GM18907 (cell line): ENCODE measurements at regions not wholly inside any gene's neighbourhood (a gene's known extent, or its start where the extent isn't known, plus 50 kb on each side); places are given as distances from the start of the nearest gene placed in this dataset.

Source experiments
- ATAC-seq: cut with Tn5 transposase; IDR thresholded peaks from one replicate; pipeline ENCODE4 v1.9.1; 2021; ENCODE audit warnings: mild to moderate bottlenecking, moderate library complexity; ENCODE audit not compliant: unreplicated experiment

- no peak for ATAC-seq
Measured at GRCh38 chr18:41758534-41758933, 196.5 kb upstream of the PIK3C3 start.

- no peak for ATAC-seq
Measured at GRCh38 chr18:41756141-41756540, 198.9 kb upstream of the PIK3C3 start.

- no peak for ATAC-seq
Measured at GRCh38 chr18:41754332-41754731, 200.7 kb upstream of the PIK3C3 start.

- ATAC-seq, result no peak
Measured at GRCh38 chr18:41753826-41754225, 201.2 kb upstream of the PIK3C3 start.

DNA sequence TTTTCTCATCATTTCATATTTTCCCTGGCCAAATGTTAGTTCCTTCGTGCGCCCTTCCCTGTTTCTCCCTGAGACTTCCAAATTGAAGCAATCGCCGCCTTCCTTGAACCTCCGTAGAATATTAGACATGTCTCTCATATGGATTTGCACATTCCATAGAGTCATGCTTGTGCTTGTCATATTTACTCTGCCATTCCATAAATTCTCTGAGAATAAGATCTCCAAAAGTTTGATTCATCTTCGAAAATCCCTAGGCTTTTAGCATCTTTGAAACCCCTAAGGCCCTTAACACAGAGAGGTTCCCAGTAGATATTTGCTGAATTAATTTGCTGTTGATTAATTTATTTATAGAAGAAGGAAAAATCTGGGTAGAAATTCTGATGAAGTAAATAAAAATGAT lies 202.2 kb upstream of the PIK3C3 start:
- no peak for ATAC-seq

DNA sequence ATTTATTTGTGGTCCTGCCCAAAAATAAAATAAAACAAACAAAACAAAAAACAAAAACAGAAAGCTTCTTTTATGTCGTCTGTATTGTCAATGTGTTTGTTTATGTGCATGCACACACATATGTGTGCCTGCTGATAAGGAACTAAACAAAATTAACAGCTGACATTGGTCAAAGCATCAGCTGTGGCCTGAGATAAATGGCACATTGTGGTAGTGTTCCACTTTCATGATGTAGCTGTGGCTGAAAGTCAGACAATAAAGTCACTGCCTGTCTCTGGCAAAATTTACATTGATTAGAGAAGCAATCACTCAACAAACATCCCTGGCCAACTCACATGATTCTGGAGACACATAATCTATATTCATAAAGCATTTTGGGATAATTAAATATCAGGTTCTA lies 203.4 kb upstream of the PIK3C3 start:
- no peak for ATAC-seq

DNA sequence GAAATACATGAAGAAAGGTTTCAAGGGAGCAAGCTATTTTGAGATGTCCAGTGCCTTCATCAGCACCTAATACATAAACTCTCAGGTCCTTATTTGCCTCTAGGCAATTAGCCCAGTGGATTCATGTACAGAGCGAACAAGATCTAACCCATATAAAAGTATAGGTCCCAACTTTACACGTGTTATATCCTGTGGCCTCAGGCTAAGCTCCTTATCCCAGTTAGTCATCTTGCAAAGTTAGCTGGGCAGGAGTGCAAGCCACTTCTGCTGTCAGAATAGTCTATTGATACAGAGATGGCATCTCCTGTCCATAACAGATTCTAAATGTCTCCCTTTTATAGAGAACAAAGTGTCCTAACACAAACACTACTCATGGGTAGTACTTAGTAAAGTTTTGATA lies 203.9 kb upstream of the PIK3C3 start:
- ATAC-seq, result no peak

- no peak for ATAC-seq
Measured at GRCh38 chr18:41747723-41748242, 207.3 kb upstream of the PIK3C3 start.

DNA sequence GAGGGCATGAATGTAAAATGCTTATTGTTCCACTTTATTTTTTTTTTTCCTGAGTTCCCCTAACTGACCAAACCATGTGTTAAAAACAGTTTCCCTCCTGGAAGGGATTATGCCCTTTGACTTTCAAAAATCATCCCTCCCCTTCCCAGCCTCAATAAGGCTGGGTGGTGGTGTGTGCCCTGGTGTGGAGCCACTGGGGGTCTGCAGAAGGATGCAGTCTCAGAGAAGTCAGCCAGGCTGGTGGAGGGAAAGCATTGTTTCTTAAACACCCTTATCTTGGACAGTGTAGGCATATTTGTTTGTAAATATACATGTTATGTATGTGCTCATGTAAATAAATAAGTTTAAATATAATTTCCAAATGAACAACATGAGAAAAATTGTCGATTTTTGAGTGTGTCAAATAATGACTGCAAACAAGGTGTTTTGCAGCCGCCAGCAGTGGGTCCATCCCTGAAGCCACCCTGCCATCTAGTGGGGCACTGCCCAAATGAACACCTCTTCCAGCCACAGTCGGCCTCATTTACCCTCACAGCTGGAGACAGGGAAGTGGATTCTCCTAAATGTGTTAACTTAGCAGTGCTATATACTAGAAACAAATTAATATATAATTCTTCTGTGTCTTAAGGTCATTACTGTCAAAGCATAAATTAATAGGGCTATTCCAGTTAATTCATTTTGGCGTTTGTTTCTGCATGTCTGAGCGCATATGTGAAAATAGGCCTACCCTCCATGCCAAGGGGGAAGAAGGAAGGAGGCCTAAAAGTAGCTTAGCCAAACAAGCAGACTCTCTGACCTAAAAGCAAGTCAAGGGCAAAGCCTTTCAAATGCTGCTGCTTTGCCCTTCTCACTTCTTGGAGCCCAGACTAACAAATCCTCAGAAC lies 209.6 kb upstream of the PIK3C3 start:
- peak; percentile 92 for ATAC-seq

GRCh38 chr18:41744421-41745030 lies 210.5 kb upstream of the PIK3C3 start:
- ATAC-seq, result no peak

- ATAC-seq, result no peak
Measured at GRCh38 chr18:41737218-41737617, 217.8 kb upstream of the PIK3C3 start.

DNA sequence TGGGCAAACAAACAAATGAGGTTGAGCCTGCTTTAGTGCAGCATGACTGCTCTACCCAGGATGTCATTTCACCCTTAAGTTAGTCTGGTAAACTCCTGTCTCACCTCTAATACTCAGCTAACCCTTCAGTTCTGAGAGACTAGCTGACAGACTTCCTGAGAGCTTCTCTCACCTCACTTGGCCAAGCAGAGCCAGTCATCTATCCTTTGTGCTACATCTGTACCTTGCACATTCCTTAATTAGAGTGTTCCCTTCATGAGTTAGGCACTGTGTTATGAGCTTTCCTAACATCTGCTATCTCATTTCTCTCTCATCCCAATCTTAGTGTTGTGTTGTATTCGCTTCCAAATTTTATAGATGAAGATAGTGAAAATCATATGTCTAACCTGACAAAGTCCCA lies 220.1 kb upstream of the PIK3C3 start:
- ATAC-seq, result no peak

GRCh38 chr18:41732356-41732755 lies 222.7 kb upstream of the PIK3C3 start:
- no peak for ATAC-seq

GRCh38 chr18:41731884-41732283 lies 223.2 kb upstream of the PIK3C3 start:
- no peak for ATAC-seq

- no peak for ATAC-seq
Measured at GRCh38 chr18:41724195-41724594, 230.8 kb upstream of the PIK3C3 start.

DNA sequence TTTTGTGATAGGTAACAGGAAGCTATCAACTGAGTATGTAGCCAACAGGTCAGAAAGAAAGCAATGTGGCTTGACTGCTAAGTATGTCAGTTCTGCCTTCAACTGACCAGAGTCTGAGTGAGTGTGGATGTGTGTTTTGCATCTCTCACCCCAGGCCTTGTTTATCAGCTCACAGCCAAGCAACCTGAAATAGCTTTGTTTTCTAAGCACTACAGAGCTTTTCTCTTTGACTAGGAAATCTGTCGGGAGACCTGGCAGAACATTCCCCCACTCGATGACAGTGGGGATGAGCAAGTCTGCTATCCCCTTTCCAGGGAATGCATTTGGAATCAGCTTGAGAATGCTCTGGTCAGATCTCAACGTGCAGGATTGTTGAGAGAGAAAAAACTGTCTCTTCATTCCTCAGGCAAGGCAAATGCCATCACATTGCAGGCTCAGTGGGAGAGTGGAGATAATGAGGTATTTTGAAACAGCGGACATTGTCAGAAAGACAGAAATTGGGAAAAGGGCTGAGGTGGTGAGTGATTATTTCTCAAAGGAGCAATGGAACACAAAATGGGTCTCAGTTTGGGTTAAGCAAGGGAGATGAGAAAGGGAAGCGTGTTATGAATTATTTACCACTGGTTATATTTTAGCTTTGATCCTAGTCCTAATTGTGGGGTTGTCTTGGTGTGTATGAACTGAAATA lies 233.8 kb upstream of the PIK3C3 start:
- no peak for ATAC-seq

DNA sequence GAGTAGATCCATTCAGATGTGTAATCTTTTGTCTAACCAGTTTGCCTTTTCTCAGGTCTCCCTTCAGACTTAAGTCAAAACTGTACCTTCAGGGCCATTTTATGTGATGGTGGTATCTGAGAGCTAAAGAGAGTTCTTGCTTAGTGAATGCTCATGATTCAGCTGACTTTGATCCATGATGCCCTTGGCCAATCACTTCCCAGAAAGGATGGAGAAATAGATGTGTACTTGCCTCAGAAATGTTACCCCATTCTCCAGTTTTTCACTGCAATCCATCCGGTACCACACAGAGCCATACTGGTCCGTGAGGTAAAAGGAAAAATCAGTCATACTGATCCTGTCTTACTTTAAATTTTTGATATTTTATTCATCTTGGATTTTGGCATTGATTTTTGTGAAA lies 234.8 kb upstream of the PIK3C3 start:
- no peak for ATAC-seq

- ATAC-seq, result no peak
Measured at GRCh38 chr18:41719808-41720207, 235.2 kb upstream of the PIK3C3 start.

DNA sequence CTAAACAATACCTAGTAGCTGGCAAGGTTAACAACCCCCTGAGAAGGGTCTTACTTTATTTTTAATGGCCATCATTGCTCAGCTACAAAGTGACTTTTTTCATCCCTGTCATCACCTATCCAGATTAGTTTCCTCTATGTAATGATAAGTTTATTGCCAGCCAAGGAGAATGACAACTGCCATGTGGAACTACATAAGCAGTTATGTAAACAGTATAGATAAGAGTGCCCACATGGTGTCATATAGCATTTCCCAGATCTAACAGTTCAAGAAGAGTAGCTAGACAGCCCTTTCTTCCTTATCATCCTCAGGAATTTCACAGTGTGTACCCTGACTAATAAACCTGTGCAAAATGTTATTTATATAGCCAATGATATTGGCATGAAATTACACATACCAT lies 240.2 kb upstream of the PIK3C3 start:
- no peak for ATAC-seq

DNA sequence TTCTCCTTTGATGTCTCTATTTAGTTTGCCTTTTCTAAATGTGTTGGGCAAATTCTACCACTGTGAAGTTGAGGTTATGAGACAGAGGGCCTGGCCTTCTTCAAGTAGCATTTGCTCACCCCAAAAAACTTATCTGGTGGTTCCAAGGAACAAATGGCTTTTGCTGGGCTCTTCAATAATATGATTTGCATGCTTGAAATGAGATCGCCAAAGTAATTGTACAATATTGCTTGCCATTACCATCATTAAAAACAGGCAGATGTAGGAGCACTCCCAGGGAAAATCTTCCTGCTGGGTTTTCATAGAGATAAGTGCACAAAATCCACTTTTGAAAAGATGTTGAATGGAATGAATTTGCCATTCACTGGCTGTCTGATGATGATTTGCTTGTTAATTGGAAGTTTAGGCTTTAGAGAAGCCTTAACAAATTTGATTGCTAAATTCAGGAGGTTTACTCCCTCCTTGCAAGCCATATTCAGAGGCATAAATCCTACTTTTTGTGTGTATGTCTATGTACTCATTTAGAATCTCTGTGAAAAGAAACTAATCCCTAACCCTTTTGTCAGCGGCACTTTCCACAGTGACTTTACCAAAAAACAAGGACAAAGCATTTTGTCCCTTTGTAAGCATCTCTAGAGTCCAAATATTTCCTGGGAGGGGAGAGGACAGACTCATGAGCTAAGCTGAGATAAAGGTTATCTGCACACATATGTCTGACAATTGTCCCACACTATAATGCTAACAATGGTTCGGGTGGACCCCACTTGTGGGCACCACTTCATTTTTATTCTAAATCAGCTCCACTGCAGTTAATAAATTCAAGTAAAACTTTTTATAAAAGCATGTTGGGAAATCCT lies 240.8 kb upstream of the PIK3C3 start:
- ATAC-seq, result no peak

DNA sequence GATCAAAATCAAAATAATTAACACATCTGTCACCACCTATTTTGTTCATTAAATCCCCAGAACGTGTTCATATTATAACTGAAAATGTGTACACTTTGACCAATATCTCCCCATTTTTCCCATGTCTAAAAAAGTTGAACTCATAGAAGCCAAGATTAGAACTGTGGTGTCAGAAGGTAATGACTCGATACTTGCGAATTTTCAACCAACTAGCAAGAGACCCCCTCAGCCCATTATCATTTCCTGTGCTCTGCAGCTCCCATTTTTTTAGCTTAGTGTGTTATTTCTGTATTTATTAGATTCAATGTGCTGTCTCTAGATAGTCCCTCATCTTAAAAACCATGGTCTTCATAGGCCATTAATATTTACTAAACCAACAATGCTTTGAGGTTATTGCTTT lies 248.7 kb upstream of the PIK3C3 start:
- ATAC-seq, result no peak
